ENCODE measurements at regions not wholly inside any gene's neighbourhood (a gene's known extent, or its start where the extent isn't known, plus 50 kb on each side); places are given as distances from the start of the nearest gene placed in this dataset.

- no peak for DNase-seq (ENCODE audit: low read depth in 4 of 4, low spot score in 3 of 4)
Observed at GRCh38 chr2:217749008-217749407, 253.8 kb downstream of the TNS1 start.

GRCh38 chr2:217746808-217747207 is 256.0 kb downstream of the TNS1 start:
- no peak for DNase-seq (ENCODE audit: low read depth in 4 of 4, low spot score in 3 of 4)

GRCh38 chr2:217743966-217744761 is 258.6 kb downstream of the TNS1 start:
- DNase-seq (ENCODE audit: low read depth in 4 of 4, low spot score in 3 of 4) = no peak

GRCh38 chr2:217743407-217743806 is 259.4 kb downstream of the TNS1 start:
- no peak for DNase-seq (ENCODE audit: low read depth in 4 of 4, low spot score in 3 of 4)

- no peak for DNase-seq (ENCODE audit: low read depth in 4 of 4, low spot score in 3 of 4)
Observed at GRCh38 chr2:217742841-217743240, 260.0 kb downstream of the TNS1 start.

GRCh38 chr2:217742276-217742675 is 260.5 kb downstream of the TNS1 start:
- DNase-seq (ENCODE audit: low read depth in 4 of 4, low spot score in 3 of 4) = no peak

- no peak for DNase-seq (ENCODE audit: low read depth in 4 of 4, low spot score in 3 of 4)
Observed at GRCh38 chr2:217741381-217741955, 261.3 kb downstream of the TNS1 start.

GRCh38 chr2:217740756-217741155 is 262.0 kb downstream of the TNS1 start:
- DNase-seq (ENCODE audit: low read depth in 4 of 4, low spot score in 3 of 4) = no peak

- DNase-seq (ENCODE audit: low read depth in 4 of 4, low spot score in 3 of 4) = no peak
Observed at GRCh38 chr2:217740178-217740577, 262.6 kb downstream of the TNS1 start.

- DNase-seq (ENCODE audit: low read depth in 4 of 4, low spot score in 3 of 4) = no peak
Observed at GRCh38 chr2:217739741-217740140, 263.1 kb downstream of the TNS1 start.

GRCh38 chr2:217738061-217738460 is 264.7 kb downstream of the TNS1 start:
- no peak for DNase-seq (ENCODE audit: low read depth in 4 of 4, low spot score in 3 of 4)

- no peak for DNase-seq (ENCODE audit: low read depth in 4 of 4, low spot score in 3 of 4)
Observed at GRCh38 chr2:217736776-217737550, 265.8 kb downstream of the TNS1 start.

- no peak for DNase-seq (ENCODE audit: low read depth in 4 of 4, low spot score in 3 of 4)
Observed at GRCh38 chr2:217735899-217736298, 266.9 kb downstream of the TNS1 start.

GRCh38 chr2:217735034-217735433 is 267.8 kb downstream of the TNS1 start:
- DNase-seq (ENCODE audit: low read depth in 4 of 4, low spot score in 3 of 4) = no peak

- DNase-seq (ENCODE audit: low read depth in 4 of 4, low spot score in 3 of 4) = no peak
Observed at GRCh38 chr2:217733461-217733860, 269.3 kb downstream of the TNS1 start.

GRCh38 chr2:217732992-217733391 is 269.8 kb downstream of the TNS1 start:
- DNase-seq (ENCODE audit: low read depth in 4 of 4, low spot score in 3 of 4) = no peak

GRCh38 chr2:217731805-217732204 is 271.0 kb downstream of the TNS1 start:
- no peak for DNase-seq (ENCODE audit: low read depth in 4 of 4, low spot score in 3 of 4)

- DNase-seq (ENCODE audit: low read depth in 4 of 4, low spot score in 3 of 4) = no peak
Observed at GRCh38 chr2:217729421-217730053, 273.3 kb downstream of the TNS1 start.

GRCh38 chr2:217727801-217728200 is 275.0 kb downstream of the TNS1 start:
- DNase-seq (ENCODE audit: low read depth in 4 of 4, low spot score in 3 of 4) = no peak

- no peak for DNase-seq (ENCODE audit: low read depth in 4 of 4, low spot score in 3 of 4)
Observed at GRCh38 chr2:217725409-217725808, 277.4 kb downstream of the TNS1 start.

GRCh38 chr2:217724471-217724870 is 278.3 kb downstream of the TNS1 start:
- no peak for DNase-seq (ENCODE audit: low read depth in 4 of 4, low spot score in 3 of 4)

Data from right renal pelvis (tissue), 4 donors.